Tibial nerve (tissue), 4 donors: ENCODE measurements at regions not wholly inside any gene's neighbourhood (a gene's known extent, or its start where the extent isn't known, plus 50 kb on each side); places are given as distances from the start of the nearest gene placed in this dataset.

Source experiments
- DNase-seq, 2 donors: peaks; one replicate each; pipeline ENCODE4 v3.0.0-alpha.2; 2019; ENCODE audit warnings: low spot score in 2 of 2
- H3K27ac ChIP-seq, 4 donors: fragments of 200-600 bp; sonication (generic) in 3 of 4; one replicate each; pipeline ENCODE4 v1.5.1; 2017 to 2019; ENCODE audit warnings: mild to moderate bottlenecking in 1 of 4
- H3K27me3 ChIP-seq, 2 donors: fragments of 200-600 bp; sonication (generic) in 1 of 2; one replicate each; pipeline versions ENCODE4 v1.5.1 to v1.6.0; 2017 to 2019
- H3K36me3 ChIP-seq, 3 donors: fragments of 200-600 bp; sonication (generic); one replicate each; pipeline ENCODE4 v1.5.1; 2018 to 2019
- H3K4me1 ChIP-seq, 4 donors: fragments of 200-600 bp; sonication (generic) in 3 of 4; one replicate each; pipeline ENCODE4 v1.5.1; 2017 to 2019
- H3K4me3 ChIP-seq, 4 donors: fragments of 200-600 bp; sonication (generic) in 3 of 4; one replicate each; pipeline ENCODE4 v1.5.1; 2017 to 2019; ENCODE audit warnings: mild to moderate bottlenecking in 1 of 4, moderate library complexity in 1 of 4
- H3K9me3 ChIP-seq, 4 donors: fragments of 200-600 bp; sonication (generic) in 3 of 4; one replicate each; pipeline ENCODE4 v1.5.1; 2017 to 2019
- CTCF ChIP-seq, 5 experiments: fragments of 200-600 bp in 3 of 5; fragments of 450-650 bp in 2 of 5; sonication (generic) in 3 of 5; IDR thresholded peaks; one replicate each; pipeline ENCODE4 v1.5.1; 2016 to 2019; ENCODE audit warnings: antibody characterized with exemption in 5 of 5, mild to moderate bottlenecking in 3 of 5, moderate library complexity in 2 of 5
- EP300 ChIP-seq, 2 donors: sonication (generic); formaldehyde crosslinking; IDR thresholded peaks; one replicate each; pipeline ENCODE4 v1.6.1; 2017; ENCODE audit warnings: antibody characterized with exemption in 2 of 2, mild to moderate bottlenecking in 1 of 2
- POLR2A ChIP-seq, 2 donors: fragments of 450-650 bp; IDR thresholded peaks; one replicate each; pipeline ENCODE4 v1.6.1; 2017; ENCODE audit warnings: antibody characterized with exemption in 2 of 2, mild to moderate bottlenecking in 2 of 2, moderate library complexity in 2 of 2
- WGBS, 2 donors: methylation state at CpG; one replicate each; pipeline ENCODE4 v1.1.5; 2018; 5-methylcytosine and 5-hydroxymethylcytosine counted together

GRCh38 chr9:100661668-100662067 is 83.8 kb downstream of the CAVIN4 start:
- WGBS, 2 donors, result 71 to 77% methylated on average over 3 of the region's 3 CpGs
- H3K27me3 ChIP-seq, result no peaks in the 10 kb centered on the region
- H3K4me3 ChIP-seq, result no peak overlapping the region

GRCh38 chr9:100662122-100662521 is 84.2 kb downstream of the CAVIN4 start:
- no peak for TF ChIP-seq POLR2A (IDR thresholded peaks at IDR 0.05)
- TF ChIP-seq CTCF (IDR thresholded peaks at IDR 0.05), result no peak
- no peak for TF ChIP-seq EP300 (IDR thresholded peaks at IDR 0.05)
- H3K27me3 ChIP-seq, result no peaks in the 10 kb centered on the region
- peaks cover 0 to 16% (median 0%) of the 10 kb centered on the region in 4 donors for H3K9me3 ChIP-seq
- WGBS, 2 donors, result 14% methylated on average over 1 of the region's 1 CpG
- no peak overlapping the region for H3K27ac ChIP-seq
- no peak overlapping the region for H3K4me3 ChIP-seq
- no peaks in the 10 kb centered on the region for H3K36me3 ChIP-seq
- no peaks in the 10 kb centered on the region for H3K4me1 ChIP-seq
- no peak for DNase-seq

More at GRCh38 chr9:100661668-100662067, 83.8 kb downstream of the CAVIN4 start:
- no peak overlapping the region for H3K27ac ChIP-seq
- no peaks in the 10 kb centered on the region for H3K36me3 ChIP-seq
- peaks cover 0 to 16% (median 0%) of the 10 kb centered on the region in 4 donors for H3K9me3 ChIP-seq
- DNase-seq, result no peak
- TF ChIP-seq POLR2A (IDR thresholded peaks at IDR 0.05) (no peak), CTCF (IDR thresholded peaks at IDR 0.05) (no peak), EP300 (IDR thresholded peaks at IDR 0.05) (no peak)
- H3K4me1 ChIP-seq, result no peaks in the 10 kb centered on the region

GRCh38 chr9:100667448-100667847 is 89.6 kb downstream of the CAVIN4 start:
- no peak overlapping the region for H3K27ac ChIP-seq
- no peaks in the 10 kb centered on the region for H3K4me1 ChIP-seq
- no peak overlapping the region for H3K4me3 ChIP-seq
- H3K9me3 ChIP-seq, result peaks cover 0 to 11% (median 0%) of the 10 kb centered on the region in 4 donors
- no peaks in the 10 kb centered on the region for H3K36me3 ChIP-seq
- no peak for DNase-seq
- H3K27me3 ChIP-seq, result no peaks in the 10 kb centered on the region
- TF ChIP-seq POLR2A (IDR thresholded peaks at IDR 0.05) (no peak), CTCF (IDR thresholded peaks at IDR 0.05) (no peak), EP300 (IDR thresholded peaks at IDR 0.05) (no peak)
- WGBS, 2 donors, result 78 to 82% methylated on average over 5 of the region's 5 CpGs

GRCh38 chr9:100668024-100668423 is 90.1 kb downstream of the CAVIN4 start:
- TF ChIP-seq CTCF (IDR thresholded peaks at IDR 0.05), result no peak
- TF ChIP-seq EP300 (IDR thresholded peaks at IDR 0.05), result no peak
- no peak for TF ChIP-seq POLR2A (IDR thresholded peaks at IDR 0.05)
- WGBS, 2 donors, result 65 to 88% methylated on average over 5 to 6 of the region's 6 CpGs
- no peak for DNase-seq

GRCh38 chr9:100669968-100670367 is 92.1 kb downstream of the CAVIN4 start:
- Histone ChIP-seq H3K4me1 (no peaks in the 10 kb centered on the region), H3K36me3 (no peaks in the 10 kb centered on the region), H3K27ac (no peak overlapping the region), H3K9me3 (peaks cover 0 to 11% (median 0%) of the 10 kb centered on the region in 4 donors), H3K4me3 (no peak overlapping the region), H3K27me3 (no peaks in the 10 kb centered on the region)
- no peak for DNase-seq
- no peak for TF ChIP-seq POLR2A (IDR thresholded peaks at IDR 0.05)
- no peak for TF ChIP-seq EP300 (IDR thresholded peaks at IDR 0.05)
- TF ChIP-seq CTCF (IDR thresholded peaks at IDR 0.05), result no peak
- WGBS, 2 donors, result 61 to 70% methylated on average over 8 of the region's 8 CpGs

More at GRCh38 chr9:100668024-100668423, 90.1 kb downstream of the CAVIN4 start:
- Histone ChIP-seq H3K4me1 (no peaks in the 10 kb centered on the region), H3K36me3 (no peaks in the 10 kb centered on the region), H3K27me3 (no peaks in the 10 kb centered on the region), H3K9me3 (peaks cover 0 to 11% (median 0%) of the 10 kb centered on the region in 4 donors), H3K27ac (no peak overlapping the region), H3K4me3 (no peak overlapping the region)
